ENCODE measurements at regions not wholly inside any gene's neighbourhood (a gene's known extent, or its start where the extent isn't known, plus 50 kb on each side); places are given as distances from the start of the nearest gene placed in this dataset.

- Histone ChIP-seq H3K4me1 (ENCODE audit: insufficient read depth, low read length) (peaks cover 18% of the 10 kb centered on the region), H4K20me1 (ENCODE audit: low read length) (no peaks in the 10 kb centered on the region), H3K9me2 (replicated peaks; ENCODE audit: low read length) (no peaks in the 10 kb centered on the region), H3K9me3 (ENCODE audit: low read length) (no peaks in the 10 kb centered on the region), H3K36me3 (ENCODE audit: low read depth, low read length) (no peaks in the 10 kb centered on the region), H3K4me3 (ENCODE audit: low read length) (no peak overlapping the region), H3F3A (ENCODE audit: low read length, unreplicated experiment) (no peaks in the 10 kb centered on the region), H3K27ac (ENCODE audit: low read length) (no peak overlapping the region), H3K4me2 (ENCODE audit: low read length) (no peak overlapping the region), H3K27me3 (ENCODE audit: low read length) (no peaks in the 10 kb centered on the region), H3K79me2 (ENCODE audit: low read length) (no peaks in the 10 kb centered on the region), H2AFZ (ENCODE audit: low read length) (no peak overlapping the region), H3K9ac (ENCODE audit: low read length) (no peak overlapping the region)
- CTCF ChIA-PET: no interaction called here
- TF ChIP-seq EZH2phosphoT487 (IDR thresholded peaks at IDR 0.05; ENCODE audit: borderline replicate concordance, low read length) (no peak), CTCF (conservative IDR thresholded peaks at IDR 0.05; ENCODE audit: low read depth, low read length) (no peak), EZH2 (IDR thresholded peaks at IDR 0.05; ENCODE audit: low read length, unreplicated experiment) (no peak)
- no TSS peak for BruUV-seq (replicated peaks)
- DNase-seq (no peak), ATAC-seq (no peak)
- intact Hi-C loops (cut with micrococcal nuclease): no loop called here
- POLR2A ChIA-PET (ENCODE audit: unreplicated experiment): no interaction called here
These were observed 507.7 kb downstream of the HTR7 start for GRCh38 chr10:90350122-90350521.

- intact Hi-C loops (cut with micrococcal nuclease): no loop called here
- ATAC-seq (no peak), DNase-seq (no peak)
- H4K20me1 ChIP-seq (ENCODE audit: low read length): no peaks in the 10 kb centered on the region
- BruUV-seq (replicated peaks): no TSS peak
- H3K79me2 ChIP-seq (ENCODE audit: low read length): no peaks in the 10 kb centered on the region
- no peak overlapping the region for H3K27ac ChIP-seq (ENCODE audit: low read length)
- no peaks in the 10 kb centered on the region for H3K27me3 ChIP-seq (ENCODE audit: low read length)
- no peak overlapping the region for H3K9ac ChIP-seq (ENCODE audit: low read length)
- no peaks in the 10 kb centered on the region for H3K36me3 ChIP-seq (ENCODE audit: low read depth, low read length)
- no peak overlapping the region for H3K4me2 ChIP-seq (ENCODE audit: low read length)
- H3F3A ChIP-seq (ENCODE audit: low read length, unreplicated experiment): no peaks in the 10 kb centered on the region
- POLR2A ChIA-PET (ENCODE audit: unreplicated experiment): interaction anchor here (0.6 kb wide), 1 partner anchor 435 kb away, joined by 3 read pairs; no protein-coding TSS in a partner anchor
- no peak for TF ChIP-seq CTCF (conservative IDR thresholded peaks at IDR 0.05; ENCODE audit: low read depth, low read length)
- CTCF ChIA-PET: no interaction called here
- H3K4me1 ChIP-seq (ENCODE audit: insufficient read depth, low read length): peaks cover 9% of the 10 kb centered on the region
- H3K9me3 ChIP-seq (ENCODE audit: low read length): no peaks in the 10 kb centered on the region
- no peak overlapping the region for H2AFZ ChIP-seq (ENCODE audit: low read length)
- H3K4me3 ChIP-seq (ENCODE audit: low read length): no peak overlapping the region
- no peaks in the 10 kb centered on the region for H3K9me2 ChIP-seq (replicated peaks; ENCODE audit: low read length)
These were observed 505.6 kb downstream of the HTR7 start for GRCh38 chr10:90352288-90352687.

GRCh38 chr10:90354914-90355313 is 502.9 kb downstream of the HTR7 start:
- H3K9ac ChIP-seq (ENCODE audit: low read length): no peak overlapping the region
- H3K27ac ChIP-seq (ENCODE audit: low read length): no peak overlapping the region
- H3K4me3 ChIP-seq (ENCODE audit: low read length): no peak overlapping the region
- ChIA-PET CTCF (no interaction called here), POLR2A (ENCODE audit: unreplicated experiment) (no interaction called here)
- H3K79me2 ChIP-seq (ENCODE audit: low read length): no peaks in the 10 kb centered on the region
- H3K9me2 ChIP-seq (replicated peaks; ENCODE audit: low read length): no peaks in the 10 kb centered on the region
- H3K4me2 ChIP-seq (ENCODE audit: low read length): no peak overlapping the region
- no peak for ATAC-seq
- intact Hi-C loops (cut with micrococcal nuclease): no loop called here
- no peaks in the 10 kb centered on the region for H3K27me3 ChIP-seq (ENCODE audit: low read length)
- H3K4me1 ChIP-seq (ENCODE audit: insufficient read depth, low read length): no peaks in the 10 kb centered on the region
- no peak for DNase-seq
- no peak overlapping the region for H2AFZ ChIP-seq (ENCODE audit: low read length)
- TF ChIP-seq EZH2phosphoT487 (IDR thresholded peaks at IDR 0.05; ENCODE audit: borderline replicate concordance, low read length): no peak
- TF ChIP-seq CTCF (conservative IDR thresholded peaks at IDR 0.05; ENCODE audit: low read depth, low read length): no peak
- TF ChIP-seq EZH2 (IDR thresholded peaks at IDR 0.05; ENCODE audit: low read length, unreplicated experiment): no peak
- H3K36me3 ChIP-seq (ENCODE audit: low read depth, low read length): no peaks in the 10 kb centered on the region
- H3F3A ChIP-seq (ENCODE audit: low read length, unreplicated experiment): no peaks in the 10 kb centered on the region
- H3K9me3 ChIP-seq (ENCODE audit: low read length): no peaks in the 10 kb centered on the region
- H4K20me1 ChIP-seq (ENCODE audit: low read length): no peaks in the 10 kb centered on the region
- no TSS peak for BruUV-seq (replicated peaks)
